ENCODE measurements at regions not wholly inside any gene's neighbourhood (a gene's known extent, or its start where the extent isn't known, plus 50 kb on each side); places are given as distances from the start of the nearest gene placed in this dataset.

GRCh38 chr5:38070304-38070950 lies 187.9 kb upstream of the EGFLAM start:
- no peaks in the 10 kb centered on the region for H3K36me3 ChIP-seq
- no peak for ATAC-seq
- TF ChIP-seq POLR2A (IDR thresholded peaks at IDR 0.05) (no peak), CTCF (IDR thresholded peaks at IDR 0.05 in 4 of 5, conservative IDR thresholded peaks at IDR 0.05 in 1 of 5) (no peak)
- DNase-seq, result no peak
- intact Hi-C loops (cut with DNase I; ENCODE audit: low total_unique reads) (no loop called here), in situ Hi-C loops (cut with MboI; ENCODE audit: low sequenced_read_pairs in 4 of 4) (no loop called here)
- H3K9me3 ChIP-seq, result no peaks in the 10 kb centered on the region
- no peak overlapping the region for H3K4me3 ChIP-seq
- H3K27me3 ChIP-seq, result no peaks in the 10 kb centered on the region
- no peaks in the 10 kb centered on the region for H3K4me1 ChIP-seq
- no peak overlapping the region for H3K27ac ChIP-seq

- TF ChIP-seq CTCF (IDR thresholded peaks at IDR 0.05 in 4 of 5, conservative IDR thresholded peaks at IDR 0.05 in 1 of 5), result no peak
- no peak for TF ChIP-seq POLR2A (IDR thresholded peaks at IDR 0.05)
- intact Hi-C loops (cut with DNase I; ENCODE audit: low total_unique reads), result no loop called here
- in situ Hi-C loops (cut with MboI; ENCODE audit: low sequenced_read_pairs in 4 of 4), result no loop called here
- no peaks in the 10 kb centered on the region for H3K27me3 ChIP-seq
- ATAC-seq (no peak), DNase-seq (no peak)
- no peaks in the 10 kb centered on the region for H3K36me3 ChIP-seq
- no peak overlapping the region for H3K4me3 ChIP-seq
- no peaks in the 10 kb centered on the region for H3K9me3 ChIP-seq
- H3K27ac ChIP-seq, result no peak overlapping the region
- H3K4me1 ChIP-seq, result no peaks in the 10 kb centered on the region
These were observed 189.0 kb upstream of the EGFLAM start for GRCh38 chr5:38069360-38069759.

- H3K9me3 ChIP-seq, result no peaks in the 10 kb centered on the region
- no peak overlapping the region for H3K27ac ChIP-seq
- intact Hi-C loops (cut with DNase I; ENCODE audit: low total_unique reads) (no loop called here), in situ Hi-C loops (cut with MboI; ENCODE audit: low sequenced_read_pairs in 4 of 4) (no loop called here)
- no peaks in the 10 kb centered on the region for H3K27me3 ChIP-seq
- no peak overlapping the region for H3K4me3 ChIP-seq
- H3K36me3 ChIP-seq, result no peaks in the 10 kb centered on the region
- DNase-seq (no peak), ATAC-seq (no peak)
- no peaks in the 10 kb centered on the region for H3K4me1 ChIP-seq
- TF ChIP-seq CTCF (IDR thresholded peaks at IDR 0.05 in 4 of 5, conservative IDR thresholded peaks at IDR 0.05 in 1 of 5) (no peak), POLR2A (IDR thresholded peaks at IDR 0.05) (no peak)
These were observed 198.0 kb upstream of the EGFLAM start for GRCh38 chr5:38060354-38060753.

- no peaks in the 10 kb centered on the region for H3K36me3 ChIP-seq
- no peaks in the 10 kb centered on the region for H3K27me3 ChIP-seq
- no peaks in the 10 kb centered on the region for H3K9me3 ChIP-seq
- H3K4me1 ChIP-seq, result no peaks in the 10 kb centered on the region
- H3K27ac ChIP-seq, result no peak overlapping the region
- no peak for ATAC-seq
- intact Hi-C loops (cut with DNase I; ENCODE audit: low total_unique reads), result no loop called here
- TF ChIP-seq CTCF (IDR thresholded peaks at IDR 0.05 in 4 of 5, conservative IDR thresholded peaks at IDR 0.05 in 1 of 5), result no peak
- no peak for TF ChIP-seq POLR2A (IDR thresholded peaks at IDR 0.05)
- DNase-seq, result no peak
- H3K4me3 ChIP-seq, result no peak overlapping the region
- in situ Hi-C loops (cut with MboI; ENCODE audit: low sequenced_read_pairs in 4 of 4), result no loop called here
These were observed 198.5 kb upstream of the EGFLAM start for GRCh38 chr5:38059876-38060275.

All from gastrocnemius medialis (tissue), 4 donors.